ENCODE measurements at regions not wholly inside any gene's neighbourhood (a gene's known extent, or its start where the extent isn't known, plus 50 kb on each side); places are given as distances from the start of the nearest gene placed in this dataset.
"Not testable (repeated sequence)": the region's sequence is repeated elsewhere in the genome, so short reads cannot be mapped to it uniquely, and the experiment has no call there.

DNA sequence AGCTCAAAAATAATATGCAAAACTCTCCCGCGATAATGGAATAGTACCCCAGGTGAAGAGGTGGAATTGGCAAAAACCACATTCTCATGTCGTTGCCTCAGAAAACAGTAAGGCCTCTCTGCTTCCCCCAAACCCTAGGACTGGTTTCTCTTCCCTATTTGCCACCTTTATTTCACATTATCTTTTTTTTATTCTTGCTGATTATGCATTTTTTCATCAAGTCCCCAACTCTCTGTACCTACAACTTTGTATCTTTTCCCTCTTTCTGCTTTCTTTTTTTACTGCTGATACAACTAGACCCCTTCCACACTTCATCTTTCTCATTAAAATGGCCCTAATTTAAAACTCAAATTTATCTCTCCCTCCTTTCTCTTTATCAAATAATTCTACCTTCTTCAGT lies 1472.2 kb downstream of the SUCLG1 start:
- ATAC-seq (ENCODE audit: low read depth in 2 of 2) = no peak
- no peak for DNase-seq
- Mint-ChIP-seq H3K36me3 (no peaks in the 10 kb centered on the region), H3K4me1 (no peaks in the 10 kb centered on the region), H3K4me3 (no peak overlapping the region), H3K27me3 (no peaks in the 10 kb centered on the region), H3K27ac (no peak overlapping the region), H3K9me3 (peaks cover 3 to 20% (median 7%) of the 10 kb centered on the region in 7 donors)

DNA sequence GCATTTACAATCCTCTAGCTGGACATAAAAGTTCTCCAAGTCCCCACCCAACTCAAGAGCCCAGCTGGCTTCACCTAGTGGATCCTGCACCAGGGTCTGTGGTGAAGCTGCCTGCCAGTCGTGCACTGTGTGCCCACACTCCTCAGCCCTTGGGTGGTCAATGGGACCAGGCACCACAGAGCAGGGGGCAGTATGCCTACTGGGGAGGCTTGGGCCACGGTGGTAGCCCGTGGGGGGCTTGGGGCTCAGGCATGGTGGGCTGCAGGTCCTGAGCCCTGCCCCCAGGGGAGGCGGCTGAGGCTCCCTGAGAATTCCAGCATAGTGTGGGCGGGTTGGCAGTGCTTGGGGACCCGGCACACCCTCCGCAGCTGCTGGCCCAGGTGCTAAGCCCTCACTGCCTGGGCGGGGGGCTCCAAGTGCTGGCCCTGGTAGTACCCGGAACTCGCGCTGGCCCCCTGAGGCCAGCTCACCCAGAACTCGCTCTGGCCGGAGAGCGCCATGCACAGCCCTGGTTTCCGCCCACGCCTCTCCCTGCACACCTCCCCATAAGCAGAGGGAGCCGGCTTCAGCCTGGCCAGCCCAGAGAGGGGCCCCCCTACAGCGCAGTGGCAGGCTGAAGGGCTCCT lies 1473.4 kb downstream of the SUCLG1 start:
- no peak overlapping the region for H3K27ac Mint-ChIP-seq
- ATAC-seq (ENCODE audit: low read depth in 2 of 2) (no peak), DNase-seq (no peak)
- no peaks in the 10 kb centered on the region for H3K36me3 Mint-ChIP-seq
- H3K4me1 Mint-ChIP-seq = no peaks in the 10 kb centered on the region
- H3K9me3 Mint-ChIP-seq = peaks cover 3 to 20% (median 7%) of the 10 kb centered on the region in 7 donors
- H3K4me3 Mint-ChIP-seq = no peak overlapping the region
- H3K27me3 Mint-ChIP-seq = no peaks in the 10 kb centered on the region

DNA sequence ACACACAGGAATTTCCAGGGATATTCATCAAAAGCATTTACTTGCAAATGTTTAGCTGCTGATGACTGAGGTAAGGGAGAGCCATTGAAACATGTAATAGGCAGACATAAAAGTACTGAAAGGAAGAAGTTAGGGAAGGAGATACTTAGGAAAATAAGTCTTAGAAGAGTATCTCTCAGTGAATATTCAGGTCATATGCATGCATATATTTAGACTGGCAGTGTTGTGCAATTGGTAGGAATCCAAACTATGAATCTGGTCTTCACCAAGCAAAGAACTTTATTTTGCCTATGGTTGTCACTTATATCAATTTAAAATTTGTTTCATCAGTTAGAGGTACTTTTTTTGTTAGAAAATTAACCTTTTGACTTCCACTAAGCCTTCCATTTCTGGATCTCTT lies 1490.7 kb downstream of the SUCLG1 start:
- Mint-ChIP-seq H3K4me1 (no peaks in the 10 kb centered on the region), H3K9me3 (peaks cover 0 to 19% (median 6%) of the 10 kb centered on the region in 7 donors), H3K4me3 (peak overlapping the region in 1 of 8 donors; percentile 60), H3K27ac (no peak overlapping the region), H3K27me3 (no peaks in the 10 kb centered on the region), H3K36me3 (peaks cover 0 to 3% of the 10 kb centered on the region in 2 donors)
- DNase-seq = no peak
- no peak for ATAC-seq (ENCODE audit: low read depth in 2 of 2)

DNA sequence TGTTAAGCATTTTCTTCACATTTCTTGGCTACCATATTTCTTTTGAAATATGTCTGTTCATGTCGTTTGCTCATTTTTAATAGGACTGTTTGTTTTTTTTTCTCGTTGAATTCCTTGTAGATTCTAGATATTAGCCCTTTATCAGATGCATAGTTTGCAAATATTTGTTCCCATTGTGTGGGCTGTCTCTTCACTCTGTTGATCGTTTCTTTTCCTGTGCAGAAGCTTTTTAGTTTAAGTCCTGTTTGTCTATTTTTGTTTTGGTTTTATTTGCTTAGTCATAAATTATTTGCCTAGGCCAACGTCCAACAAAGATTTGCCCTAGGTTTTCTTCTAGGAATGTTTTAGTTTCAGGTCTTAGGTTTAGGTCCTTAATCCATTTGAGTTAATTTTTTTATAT lies 1494.7 kb downstream of the SUCLG1 start:
- Mint-ChIP-seq H3K27ac (no peak overlapping the region), H3K9me3 (peaks cover 0 to 19% (median 6%) of the 10 kb centered on the region in 7 donors), H3K36me3 (peaks cover 0 to 3% of the 10 kb centered on the region in 2 donors), H3K4me3 (no peak overlapping the region), H3K27me3 (no peaks in the 10 kb centered on the region), H3K4me1 (no peaks in the 10 kb centered on the region)
- ATAC-seq (ENCODE audit: low read depth in 2 of 2) = no peak
- no peak for DNase-seq

DNA sequence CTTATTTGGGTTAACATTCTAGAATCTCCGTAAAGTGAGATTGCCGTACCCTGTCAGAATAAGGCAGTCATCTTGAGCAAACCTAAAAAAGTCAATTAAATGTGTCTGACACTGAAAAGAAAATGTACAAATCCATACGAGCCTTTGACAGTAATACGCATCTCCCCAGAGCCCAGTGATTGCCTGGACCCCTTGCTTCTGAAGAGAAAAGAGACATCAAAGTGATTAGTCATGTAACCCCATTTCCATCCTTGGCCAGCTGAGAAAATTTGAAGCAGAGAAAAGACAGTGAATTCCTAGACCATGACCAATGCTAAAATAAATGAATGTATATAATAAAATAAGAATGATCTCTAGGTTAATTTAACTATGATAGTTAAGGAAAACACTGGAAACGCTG lies 1499.4 kb downstream of the SUCLG1 start:
- Mint-ChIP-seq H3K27me3 (no peaks in the 10 kb centered on the region), H3K9me3 (peaks cover 2 to 8% (median 5%) of the 10 kb centered on the region in 7 donors), H3K36me3 (no peaks in the 10 kb centered on the region), H3K27ac (no peak overlapping the region), H3K4me1 (no peaks in the 10 kb centered on the region), H3K4me3 (no peak overlapping the region)
- DNase-seq (no peak), ATAC-seq (ENCODE audit: low read depth in 2 of 2) (no peak)

DNA sequence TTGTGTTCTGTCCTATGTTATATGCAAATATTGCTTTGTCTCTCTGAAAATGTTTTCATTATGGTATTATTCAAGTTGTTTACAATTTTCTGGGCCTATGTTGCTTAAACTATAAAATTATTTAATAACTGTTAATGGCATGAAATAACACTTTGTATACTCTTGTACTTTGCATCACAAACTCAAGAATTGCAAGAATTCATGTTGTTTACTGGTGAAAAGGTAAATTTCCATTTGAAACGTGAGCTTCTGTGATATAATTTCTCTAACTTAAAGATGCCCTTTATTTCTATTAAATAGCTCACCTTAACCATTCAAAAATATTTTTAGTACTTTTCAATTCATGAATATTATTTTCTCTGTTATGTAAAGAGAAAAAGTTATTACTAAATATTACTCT lies 1504.2 kb downstream of the SUCLG1 start:
- DNase-seq (no peak), ATAC-seq (ENCODE audit: low read depth in 2 of 2) (no peak)
- Mint-ChIP-seq H3K4me1 (no peaks in the 10 kb centered on the region), H3K9me3 (peaks cover 0 to 6% (median 0%) of the 10 kb centered on the region in 7 donors), H3K36me3 (no peaks in the 10 kb centered on the region), H3K27me3 (no peaks in the 10 kb centered on the region), H3K4me3 (no peak overlapping the region), H3K27ac (no peak overlapping the region)

DNA sequence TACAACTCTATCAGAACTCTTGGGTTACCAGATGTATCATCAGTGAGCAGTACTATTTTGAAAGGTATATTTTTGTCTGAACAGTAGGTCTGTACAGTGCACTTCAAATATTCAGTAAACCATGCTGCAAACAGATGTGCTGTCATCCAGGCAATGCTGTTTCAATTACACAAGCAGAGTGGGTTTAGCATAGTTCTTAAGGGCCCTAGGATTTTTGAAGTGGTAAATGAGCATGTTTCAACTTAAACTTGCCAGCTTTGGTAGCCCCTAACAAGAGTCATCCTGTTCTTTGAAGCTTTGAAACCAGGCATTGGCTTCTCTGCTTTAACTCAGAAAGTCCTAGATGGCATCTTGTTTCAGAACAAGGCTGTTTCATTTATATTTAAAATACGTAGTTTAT lies 1519.9 kb downstream of the SUCLG1 start:
- Mint-ChIP-seq H3K9me3 (peaks cover 1 to 11% (median 5%) of the 10 kb centered on the region in 7 donors), H3K4me1 (no peaks in the 10 kb centered on the region), H3K27ac (no peak overlapping the region), H3K4me3 (no peak overlapping the region), H3K27me3 (no peaks in the 10 kb centered on the region), H3K36me3 (no peaks in the 10 kb centered on the region)
- no peak for DNase-seq
- ATAC-seq (ENCODE audit: low read depth in 2 of 2) = no peak

DNA sequence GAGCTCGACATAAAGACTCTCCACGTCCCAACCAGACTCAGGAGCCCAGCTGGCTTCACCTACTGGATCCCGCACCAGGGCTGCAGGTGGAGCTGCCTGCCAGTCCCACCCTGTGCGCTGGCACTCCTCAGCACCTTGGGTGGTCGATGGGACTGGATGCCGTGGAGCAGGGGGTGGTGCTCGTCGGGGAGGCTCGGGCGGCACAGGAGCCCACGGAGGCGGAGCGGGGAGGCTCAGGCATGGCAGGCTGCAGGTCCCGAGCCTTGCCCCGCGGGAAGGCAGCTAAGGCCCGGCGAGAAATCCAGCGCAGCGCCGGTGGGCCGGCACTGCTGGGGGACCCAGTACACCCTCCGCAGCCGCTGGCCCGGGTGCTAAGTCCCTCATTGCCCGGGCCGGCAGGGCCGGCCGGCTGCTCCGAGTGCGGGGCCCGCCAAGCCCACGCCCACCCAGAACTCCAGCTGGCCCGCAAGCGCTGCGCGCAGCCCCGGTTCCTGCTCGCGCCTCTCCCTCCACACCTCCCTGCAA lies 1520.7 kb downstream of the SUCLG1 start:
- DNase-seq; H3K4me3 Mint-ChIP-seq; H3K27me3 Mint-ChIP-seq; H3K4me1 Mint-ChIP-seq; H3K27ac Mint-ChIP-seq; H3K36me3 Mint-ChIP-seq; ATAC-seq (ENCODE audit: low read depth in 2 of 2): not testable (repeated sequence)
- peaks cover 0 to 11% (median 5%) of the 10 kb centered on the region in 7 donors for H3K9me3 Mint-ChIP-seq

DNA sequence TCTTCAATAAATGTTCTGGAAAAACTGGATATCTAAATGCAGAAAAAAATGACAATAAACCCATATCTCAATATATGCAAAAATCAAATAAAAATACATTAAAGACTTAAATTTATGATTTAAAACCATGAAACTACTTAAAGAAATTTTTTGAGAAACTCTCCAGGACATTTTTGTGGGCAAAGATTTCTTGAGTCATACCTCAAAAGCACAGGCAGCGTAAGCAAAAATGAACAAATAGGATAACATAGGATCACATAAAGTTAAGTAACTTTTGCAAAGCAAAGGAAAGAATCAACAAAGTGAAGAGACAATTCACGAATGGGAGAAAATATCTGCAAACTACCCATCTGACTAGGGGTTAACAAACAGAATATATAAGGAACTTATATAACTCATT lies 1545.5 kb downstream of the SUCLG1 start:
- DNase-seq = no peak
- no peaks in the 10 kb centered on the region for H3K27me3 Mint-ChIP-seq
- H3K36me3 Mint-ChIP-seq = no peaks in the 10 kb centered on the region
- peaks cover 0 to 7% (median 2%) of the 10 kb centered on the region in 7 donors for H3K9me3 Mint-ChIP-seq
- no peak for ATAC-seq (ENCODE audit: low read depth in 2 of 2)
- no peak overlapping the region for H3K4me3 Mint-ChIP-seq
- H3K27ac Mint-ChIP-seq = no peak overlapping the region
- no peaks in the 10 kb centered on the region for H3K4me1 Mint-ChIP-seq

DNA sequence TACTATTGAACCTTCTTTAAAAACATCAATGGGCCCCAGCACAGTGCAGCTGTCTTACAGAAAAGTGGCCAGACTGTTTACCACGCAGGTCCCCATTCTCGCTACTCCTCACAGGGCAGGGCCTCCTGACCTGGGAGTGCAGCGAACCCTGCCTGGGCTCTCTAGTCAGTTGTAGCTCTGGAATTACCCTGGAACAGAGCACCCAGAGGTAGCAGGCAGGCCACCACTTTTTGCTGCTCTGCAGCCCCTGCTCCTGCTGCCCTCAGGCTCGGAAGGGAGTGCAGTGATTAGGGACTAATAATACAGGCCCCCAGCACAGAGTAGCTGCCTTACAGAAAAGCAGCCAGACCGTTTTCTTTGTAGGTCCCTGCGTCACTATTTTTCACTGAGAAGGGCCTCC lies 1563.0 kb downstream of the SUCLG1 start:
- DNase-seq = no peak
- ATAC-seq (ENCODE audit: low read depth in 2 of 2) = no peak
- peak overlapping the region in 2 of 6 donors; percentile 16 for H3K27ac Mint-ChIP-seq
- no peaks in the 10 kb centered on the region for H3K36me3 Mint-ChIP-seq
- H3K4me3 Mint-ChIP-seq = no peak overlapping the region
- peaks cover 0 to 12% (median 4%) of the 10 kb centered on the region in 7 donors for H3K9me3 Mint-ChIP-seq
- no peaks in the 10 kb centered on the region for H3K27me3 Mint-ChIP-seq
- H3K4me1 Mint-ChIP-seq = no peaks in the 10 kb centered on the region

DNA sequence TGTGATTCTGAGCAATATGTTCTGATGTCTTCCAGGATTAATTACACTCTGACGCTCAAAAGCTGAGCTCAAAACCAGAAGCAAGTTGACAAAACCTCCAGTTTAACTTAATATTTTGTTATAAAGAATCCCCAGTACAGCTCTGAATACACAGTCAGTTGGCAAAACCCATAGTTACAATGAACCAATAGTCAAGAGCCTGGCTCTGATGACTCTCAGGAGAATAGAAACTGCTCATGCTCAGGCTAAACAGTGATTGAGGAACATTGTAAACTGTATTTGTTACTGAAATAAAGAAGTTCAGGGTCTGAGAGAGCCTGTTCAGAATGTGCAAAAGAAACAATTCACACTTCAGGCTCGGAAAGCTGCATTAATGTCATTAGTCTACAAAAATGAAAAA lies 1565.9 kb downstream of the SUCLG1 start:
- Mint-ChIP-seq H3K27me3 (no peaks in the 10 kb centered on the region), H3K4me3 (no peak overlapping the region), H3K4me1 (no peaks in the 10 kb centered on the region), H3K9me3 (peaks cover 0 to 6% (median 3%) of the 10 kb centered on the region in 7 donors), H3K36me3 (no peaks in the 10 kb centered on the region), H3K27ac (no peak overlapping the region)
- ATAC-seq (ENCODE audit: low read depth in 2 of 2) = no peak
- no peak for DNase-seq

DNA sequence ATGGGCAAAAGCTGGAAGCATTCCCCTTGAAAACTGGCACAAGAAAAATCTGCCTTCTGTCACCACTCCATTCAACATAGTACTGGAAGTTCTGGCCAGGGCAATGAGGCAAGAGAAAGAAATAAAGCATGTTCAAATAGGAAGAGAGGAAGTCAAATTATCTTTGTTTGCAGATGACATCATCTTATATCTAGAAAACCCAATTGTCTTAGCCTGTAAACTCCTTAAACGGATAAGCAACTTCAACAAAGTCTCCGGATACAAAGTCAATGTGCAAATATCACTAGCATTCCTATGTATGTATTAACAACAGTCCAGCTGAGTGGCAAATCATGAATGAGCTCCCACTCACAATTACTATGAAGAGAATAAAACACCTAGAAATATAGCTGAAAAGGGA lies 1579.3 kb downstream of the SUCLG1 start:
- Mint-ChIP-seq H3K4me3 (no peak overlapping the region), H3K9me3 (peaks cover 6 to 19% (median 11%) of the 10 kb centered on the region in 7 donors), H3K4me1 (no peaks in the 10 kb centered on the region), H3K36me3 (no peaks in the 10 kb centered on the region), H3K27ac (no peak overlapping the region), H3K27me3 (no peaks in the 10 kb centered on the region)
- ATAC-seq (ENCODE audit: low read depth in 2 of 2) (no peak), DNase-seq (no peak)

DNA sequence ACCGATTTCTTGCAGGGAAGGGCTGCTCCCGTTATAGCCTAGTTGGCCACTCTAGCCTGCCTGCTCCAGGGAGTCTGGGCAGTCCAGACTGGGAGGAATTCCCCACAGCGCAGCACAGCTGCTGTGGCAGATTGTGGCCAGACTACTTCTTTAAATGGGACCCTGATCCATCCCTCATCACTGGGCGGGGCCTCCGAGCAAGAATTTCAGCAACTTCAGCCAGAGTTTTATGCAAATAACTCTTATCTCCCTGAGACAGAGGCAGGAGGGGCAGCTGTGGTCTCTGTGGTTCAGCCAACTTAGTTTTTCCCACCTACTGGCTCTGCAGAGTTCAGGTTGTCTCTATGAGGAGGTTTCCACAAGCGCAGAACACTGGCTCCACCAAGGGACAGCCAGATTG lies 1583.2 kb downstream of the SUCLG1 start:
- no peak overlapping the region for H3K4me3 Mint-ChIP-seq
- no peaks in the 10 kb centered on the region for H3K4me1 Mint-ChIP-seq
- no peaks in the 10 kb centered on the region for H3K36me3 Mint-ChIP-seq
- no peak overlapping the region for H3K27ac Mint-ChIP-seq
- peaks cover 2 to 20% (median 10%) of the 10 kb centered on the region in 7 donors for H3K9me3 Mint-ChIP-seq
- H3K27me3 Mint-ChIP-seq = no peaks in the 10 kb centered on the region
- no peak for ATAC-seq (ENCODE audit: low read depth in 2 of 2)
- DNase-seq = no peak

DNA sequence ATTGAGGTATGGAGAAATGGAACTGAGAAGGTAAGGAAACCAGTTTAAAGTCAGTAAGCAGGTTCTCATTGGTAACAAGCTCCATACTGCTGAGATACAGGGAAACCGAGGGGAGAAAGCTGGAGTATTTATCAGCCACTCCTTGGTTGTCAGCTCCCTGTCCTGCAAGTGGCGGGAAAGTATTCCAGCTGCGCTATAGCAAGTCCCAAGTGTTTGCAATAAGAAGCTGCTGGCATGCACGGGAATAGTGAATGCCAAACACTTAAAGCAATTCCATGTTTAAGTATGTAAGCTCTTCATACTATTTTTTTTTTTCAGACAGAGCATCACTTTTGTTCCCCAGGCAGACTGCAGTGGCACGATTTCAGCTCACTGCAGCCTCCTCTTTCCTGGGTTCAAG lies 1601.1 kb downstream of the SUCLG1 start:
- Mint-ChIP-seq H3K9me3 (peaks cover 0 to 9% (median 3%) of the 10 kb centered on the region in 7 donors), H3K27me3 (no peaks in the 10 kb centered on the region), H3K27ac (no peak overlapping the region), H3K4me1 (no peaks in the 10 kb centered on the region), H3K4me3 (no peak overlapping the region), H3K36me3 (no peaks in the 10 kb centered on the region)
- no peak for DNase-seq
- ATAC-seq (ENCODE audit: low read depth in 2 of 2) = no peak

DNA sequence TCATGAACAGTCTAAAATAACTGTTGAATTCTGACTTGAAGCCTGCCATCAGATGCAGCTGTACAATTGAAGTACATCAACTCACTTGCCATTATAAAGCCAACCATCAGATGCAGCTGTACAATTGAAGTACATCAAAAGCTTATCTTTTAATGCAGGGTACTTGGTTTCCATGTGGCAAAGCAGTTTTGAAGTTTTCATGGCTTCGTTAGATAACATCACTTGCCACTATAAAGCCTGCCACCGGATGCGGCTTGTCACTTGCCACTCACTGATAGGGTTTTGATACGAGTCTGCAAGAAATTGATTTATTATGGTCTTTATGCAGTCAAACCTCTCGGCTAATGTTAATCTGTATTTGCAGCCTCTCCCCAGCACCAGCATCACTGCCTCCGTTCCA lies 1605.8 kb downstream of the SUCLG1 start:
- H3K9me3 Mint-ChIP-seq = peaks cover 0 to 3% (median 0%) of the 10 kb centered on the region in 7 donors
- no peak overlapping the region for H3K27ac Mint-ChIP-seq
- no peaks in the 10 kb centered on the region for H3K4me1 Mint-ChIP-seq
- no peaks in the 10 kb centered on the region for H3K36me3 Mint-ChIP-seq
- no peak for DNase-seq
- H3K4me3 Mint-ChIP-seq = no peak overlapping the region
- ATAC-seq (ENCODE audit: low read depth in 2 of 2) = no peak
- H3K27me3 Mint-ChIP-seq = no peaks in the 10 kb centered on the region

Measured in naive B cell (primary cell).